GM06990 (cell line): ENCODE measurements at regions not wholly inside any gene's neighbourhood (a gene's known extent, or its start where the extent isn't known, plus 50 kb on each side); places are given as distances from the start of the nearest gene placed in this dataset.

Experiments
- DNase-seq: peaks from one replicate; pipeline ENCODE4 v3.0.0-alpha.2; 2011; ENCODE audit not compliant: insufficient read length; ENCODE audit errors: extremely low read depth
- H3K27me3 ChIP-seq: replicated peaks from 2 replicates; pipeline ENCODE4 v1.6.0; 2011; ENCODE audit warnings: low read length; ENCODE audit not compliant: control insufficient read depth, insufficient read depth
- H3K36me3 ChIP-seq: 2 replicates; pipeline ENCODE4 v1.5.1; 2011; ENCODE audit warnings: low read length; ENCODE audit not compliant: control insufficient read depth, insufficient read depth
- H3K4me3 ChIP-seq: replicated peaks from 2 replicates; pipeline ENCODE4 v1.5.1; 2011; ENCODE audit warnings: low read depth, mild to moderate bottlenecking, control low read depth, low read length
- TF ChIP-seq, protein P1 (sequence below): IDR thresholded peaks from 2 replicates; pipeline ENCODE4 v1.5.1; 2011; ENCODE audit warnings: low read length, control low read depth, mild to moderate bottlenecking, inconsistent platforms; ENCODE audit not compliant: insufficient read depth, poor library complexity, severe bottlenecking

DNA sequence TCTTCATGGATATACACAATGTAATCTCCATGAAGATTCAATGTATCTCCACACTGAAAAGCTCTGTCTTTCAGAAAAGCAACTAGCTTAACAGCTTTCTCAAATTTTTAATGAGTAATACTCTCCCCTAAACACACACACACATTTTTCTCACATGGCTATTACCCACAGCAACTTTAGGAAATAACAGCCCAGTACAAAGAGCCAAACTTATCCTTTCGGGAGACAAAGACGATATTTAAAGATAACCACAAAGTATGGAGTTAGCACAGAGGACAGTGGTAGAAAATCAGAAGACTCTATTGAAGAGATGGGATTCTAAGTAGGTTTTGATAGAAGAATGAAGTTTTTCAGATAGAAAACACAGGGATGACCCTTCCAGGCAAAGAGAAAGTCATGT, 394.9 kb upstream of the TRIB2 start:
- H3K27me3 ChIP-seq: no peaks in the 10 kb centered on the region
- no peaks in the 10 kb centered on the region for H3K36me3 ChIP-seq
- TF ChIP-seq, protein P1, sequence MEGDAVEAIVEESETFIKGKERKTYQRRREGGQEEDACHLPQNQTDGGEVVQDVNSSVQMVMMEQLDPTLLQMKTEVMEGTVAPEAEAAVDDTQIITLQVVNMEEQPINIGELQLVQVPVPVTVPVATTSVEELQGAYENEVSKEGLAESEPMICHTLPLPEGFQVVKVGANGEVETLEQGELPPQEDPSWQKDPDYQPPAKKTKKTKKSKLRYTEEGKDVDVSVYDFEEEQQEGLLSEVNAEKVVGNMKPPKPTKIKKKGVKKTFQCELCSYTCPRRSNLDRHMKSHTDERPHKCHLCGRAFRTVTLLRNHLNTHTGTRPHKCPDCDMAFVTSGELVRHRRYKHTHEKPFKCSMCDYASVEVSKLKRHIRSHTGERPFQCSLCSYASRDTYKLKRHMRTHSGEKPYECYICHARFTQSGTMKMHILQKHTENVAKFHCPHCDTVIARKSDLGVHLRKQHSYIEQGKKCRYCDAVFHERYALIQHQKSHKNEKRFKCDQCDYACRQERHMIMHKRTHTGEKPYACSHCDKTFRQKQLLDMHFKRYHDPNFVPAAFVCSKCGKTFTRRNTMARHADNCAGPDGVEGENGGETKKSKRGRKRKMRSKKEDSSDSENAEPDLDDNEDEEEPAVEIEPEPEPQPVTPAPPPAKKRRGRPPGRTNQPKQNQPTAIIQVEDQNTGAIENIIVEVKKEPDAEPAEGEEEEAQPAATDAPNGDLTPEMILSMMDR: no peak
- H3K4me3 ChIP-seq: no peak overlapping the region
- DNase-seq: no peak

DNA sequence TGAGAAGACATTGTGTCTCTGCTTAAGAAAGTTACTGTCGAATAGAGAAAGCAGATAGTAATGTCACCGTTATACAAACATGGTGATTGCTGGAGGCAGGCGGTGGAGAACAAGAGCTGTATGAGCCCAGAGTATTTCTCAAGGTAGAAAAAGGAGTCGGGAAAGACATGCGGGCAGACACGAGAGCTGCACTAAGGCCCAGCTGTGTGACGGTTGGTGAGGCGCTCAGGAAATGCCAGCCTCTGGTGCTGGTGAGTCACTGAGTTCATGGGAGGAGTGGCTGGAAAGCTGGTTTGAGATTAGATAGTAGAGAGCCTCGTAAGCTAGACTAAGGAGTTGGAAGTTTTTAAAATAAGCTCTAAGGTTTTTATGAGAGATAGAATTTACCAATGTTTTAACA, 390.9 kb upstream of the TRIB2 start:
- TF ChIP-seq, protein P1: no peak
- no peak for DNase-seq
- no peaks in the 10 kb centered on the region; the same call in 1 of the 2 replicates for H3K27me3 ChIP-seq
- H3K36me3 ChIP-seq: no peaks in the 10 kb centered on the region
- H3K4me3 ChIP-seq: no peak overlapping the region

DNA sequence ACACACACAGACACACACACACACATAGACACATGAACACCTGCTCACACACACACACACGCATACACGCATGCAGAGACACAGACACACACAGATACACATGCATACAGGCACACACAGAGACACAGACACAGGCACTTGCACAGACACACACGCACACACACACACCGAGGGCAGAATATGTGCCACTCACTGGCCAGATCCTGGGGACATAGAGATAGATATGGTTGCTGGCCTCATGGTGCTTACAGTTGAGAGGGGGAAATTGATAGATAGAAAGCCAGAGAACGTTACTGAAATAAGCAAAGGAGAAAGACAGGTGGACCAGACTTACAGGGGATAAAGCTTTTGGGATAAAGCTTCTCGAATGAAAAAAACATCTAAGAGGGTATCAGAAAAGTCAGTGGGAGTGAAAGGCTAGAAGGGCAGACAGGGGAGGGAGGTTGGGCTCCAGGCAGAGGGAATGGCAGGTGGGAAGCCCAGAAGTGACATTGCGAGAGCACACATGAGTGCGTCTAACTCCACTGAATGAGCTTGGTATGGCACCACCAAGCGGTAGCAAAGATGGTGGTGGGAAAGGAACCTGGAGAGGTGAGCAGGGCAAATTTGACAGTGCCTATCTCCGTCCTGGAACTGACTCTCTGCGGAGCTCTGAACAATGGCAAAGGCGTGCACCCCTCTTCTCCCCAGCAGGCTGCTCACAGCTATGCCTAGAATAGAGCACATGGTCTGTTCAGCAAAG, 390.1 kb upstream of the TRIB2 start:
- Histone ChIP-seq H3K36me3 (no peaks in the 10 kb centered on the region), H3K27me3 (no peaks in the 10 kb centered on the region; the same call in 1 of the 2 replicates), H3K4me3 (no peak overlapping the region)
- peak; percentile 9 for DNase-seq
- TF ChIP-seq, protein P1: peak; percentile 56

DNA sequence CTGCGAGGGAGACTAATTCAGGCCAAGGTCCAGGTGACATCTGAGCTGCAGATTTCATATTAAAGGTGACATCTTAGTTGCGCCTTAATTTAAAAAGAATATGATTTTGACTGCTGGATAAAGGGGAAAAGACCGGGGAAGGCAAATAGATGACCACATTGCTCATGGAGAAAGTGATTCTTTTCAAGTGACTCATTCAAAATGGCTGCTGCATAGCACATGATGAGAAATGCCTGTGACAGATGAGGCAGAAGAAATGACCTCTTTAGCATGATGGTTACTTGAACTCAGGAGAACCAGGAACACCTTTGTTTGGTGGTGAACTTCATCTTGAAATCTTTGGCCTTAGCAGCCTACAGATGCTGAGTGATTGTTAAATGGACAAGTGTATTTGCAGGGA, 385.8 kb upstream of the TRIB2 start:
- Histone ChIP-seq H3K36me3 (no peaks in the 10 kb centered on the region), H3K4me3 (no peak overlapping the region), H3K27me3 (no peaks in the 10 kb centered on the region; the same call in 1 of the 2 replicates)
- TF ChIP-seq, protein P1: no peak
- DNase-seq: no peak

DNA sequence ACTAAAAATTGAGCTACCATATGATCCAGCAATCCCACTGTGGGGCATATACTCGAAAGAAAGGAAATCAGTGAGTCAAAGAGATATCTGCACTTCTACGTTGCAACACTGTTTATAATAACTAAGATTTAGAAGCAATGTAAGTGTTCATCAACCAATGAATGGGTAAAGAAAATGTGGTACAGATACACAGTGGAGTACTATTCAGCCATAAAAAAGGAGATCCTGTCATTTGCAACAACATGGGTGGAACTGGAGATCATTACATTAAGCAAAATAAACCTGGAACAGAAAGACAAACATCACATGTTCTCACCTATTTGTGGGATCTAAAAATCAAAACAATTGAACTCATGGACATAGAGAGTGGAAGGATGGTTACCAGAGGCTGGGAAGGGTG, 385.0 kb upstream of the TRIB2 start:
- TF ChIP-seq, protein P1: no peak
- no peak for DNase-seq
- Histone ChIP-seq H3K36me3 (no peaks in the 10 kb centered on the region), H3K27me3 (no peaks in the 10 kb centered on the region; the same call in 1 of the 2 replicates), H3K4me3 (no peak overlapping the region)

DNA sequence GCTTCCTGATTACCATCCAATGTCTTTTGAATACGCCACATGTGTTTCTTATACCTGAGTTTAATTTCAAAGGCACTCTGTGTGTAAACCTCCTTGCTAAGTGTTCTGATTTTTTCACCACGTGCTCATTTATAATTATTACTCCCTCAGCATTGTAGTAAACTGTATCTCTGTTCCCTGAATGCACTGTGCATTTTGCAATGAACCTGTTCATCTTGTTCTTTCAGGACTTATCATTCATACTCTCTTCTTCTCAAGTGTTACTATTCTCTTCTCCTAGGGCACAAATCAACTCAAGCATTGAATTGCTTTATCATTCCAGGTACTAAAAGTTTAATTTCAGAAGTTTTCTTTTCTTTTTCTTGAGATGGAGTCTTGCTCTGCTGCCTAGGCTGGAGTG, 383.4 kb upstream of the TRIB2 start:
- Histone ChIP-seq H3K27me3 (no peaks in the 10 kb centered on the region), H3K36me3 (no peaks in the 10 kb centered on the region), H3K4me3 (no peak overlapping the region)
- DNase-seq: no peak
- TF ChIP-seq, protein P1: no peak
